ENCODE measurements at regions not wholly inside any gene's neighbourhood (a gene's known extent, or its start where the extent isn't known, plus 50 kb on each side); places are given as distances from the start of the nearest gene placed in this dataset.
"Not testable (repeated sequence)": the region's sequence is repeated elsewhere in the genome, so short reads cannot be mapped to it uniquely, and the experiment has no call there.

- not testable (repeated sequence) for DNase-seq (ENCODE audit: insufficient read length, low spot score); FAIRE-seq
Measured at GRCh38 chr6:57975127-57975526, 657.7 kb downstream of the PRIM2 start.

GRCh38 chr6:57976371-57976770 lies 658.9 kb downstream of the PRIM2 start:
- not testable (repeated sequence) for FAIRE-seq; DNase-seq (ENCODE audit: insufficient read length, low spot score)

DNA sequence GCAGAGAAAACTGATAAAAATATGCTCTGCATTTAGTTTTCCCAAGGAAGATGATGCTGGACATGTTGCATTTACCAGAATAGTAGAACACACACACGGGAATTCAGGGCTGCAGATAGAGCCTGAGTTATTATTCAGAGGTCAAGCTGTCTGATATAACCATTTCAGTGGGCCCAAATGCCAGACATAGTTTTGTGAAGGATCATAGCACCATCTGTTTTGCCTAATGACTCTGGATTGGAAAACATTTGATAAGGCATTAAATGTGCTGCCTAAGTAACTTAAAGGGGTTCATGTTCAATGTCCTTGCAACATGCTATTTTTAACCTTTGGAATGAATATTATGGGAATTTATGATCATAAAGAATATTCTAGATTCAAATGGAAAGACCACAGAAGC lies 666.2 kb downstream of the PRIM2 start:
- not testable (repeated sequence) for DNase-seq (ENCODE audit: insufficient read length, low spot score); FAIRE-seq

GRCh38 chr6:57984575-57984974 lies 667.1 kb downstream of the PRIM2 start:
- not testable (repeated sequence) for FAIRE-seq; DNase-seq (ENCODE audit: insufficient read length, low spot score)

GRCh38 chr6:57985734-57986133 lies 668.3 kb downstream of the PRIM2 start:
- FAIRE-seq; DNase-seq (ENCODE audit: insufficient read length, low spot score): not testable (repeated sequence)

DNA sequence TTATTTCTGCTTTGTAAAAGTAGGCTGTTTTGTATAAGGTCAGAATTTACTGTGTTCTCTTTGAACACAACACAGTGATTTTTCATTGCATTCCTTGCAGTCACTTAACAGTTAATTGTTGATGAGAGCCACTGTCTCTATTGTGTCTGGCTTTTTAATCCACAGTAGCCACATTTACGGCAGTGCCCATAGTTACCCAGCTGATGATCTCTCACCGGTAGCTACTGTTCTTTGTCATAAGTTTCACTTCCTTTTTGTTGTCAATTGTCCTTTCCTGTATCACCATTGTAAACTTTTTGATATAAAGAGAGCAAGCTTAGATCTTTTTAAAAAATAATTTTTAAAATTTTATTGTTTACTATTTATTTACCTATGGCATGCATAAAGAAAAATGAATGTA lies 669.2 kb downstream of the PRIM2 start:
- peak; percentile 81 for FAIRE-seq
- DNase-seq (ENCODE audit: insufficient read length, low spot score): not testable (repeated sequence)

DNA sequence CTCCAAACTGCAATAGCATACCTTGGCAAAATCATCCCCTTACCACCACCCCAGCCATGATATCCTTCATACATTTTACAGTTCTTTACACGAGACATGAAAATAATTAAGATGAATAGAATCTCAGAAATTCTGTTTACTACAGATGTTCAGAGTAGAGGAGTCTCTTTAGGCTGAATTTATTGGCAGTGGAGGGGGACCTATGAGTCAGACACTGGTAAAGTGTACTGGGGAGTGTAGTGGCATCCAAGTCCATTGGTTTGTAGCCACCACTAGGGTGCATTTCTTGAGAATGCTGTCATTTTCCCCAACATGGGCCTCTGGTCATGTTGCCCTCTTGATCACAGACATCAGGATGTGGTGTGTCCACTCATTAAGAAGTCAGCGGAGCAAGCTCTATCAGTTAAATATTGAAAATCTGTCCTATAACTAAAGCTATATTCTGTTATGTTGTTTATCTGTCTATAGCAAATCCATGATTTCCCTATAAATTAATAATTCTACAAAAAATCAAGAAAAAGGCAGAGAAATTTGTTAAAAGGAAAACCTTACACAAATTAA lies 672.2 kb downstream of the PRIM2 start:
- not testable (repeated sequence) for FAIRE-seq; DNase-seq (ENCODE audit: insufficient read length, low spot score)

GRCh38 chr6:57998858-57999619 lies 681.6 kb downstream of the PRIM2 start:
- DNase-seq (ENCODE audit: insufficient read length, low spot score); FAIRE-seq: not testable (repeated sequence)

GRCh38 chr6:58000233-58000632 lies 682.8 kb downstream of the PRIM2 start:
- FAIRE-seq; DNase-seq (ENCODE audit: insufficient read length, low spot score): not testable (repeated sequence)

- FAIRE-seq; DNase-seq (ENCODE audit: insufficient read length, low spot score): not testable (repeated sequence)
Measured at GRCh38 chr6:58003417-58004167, 686.2 kb downstream of the PRIM2 start.

DNA sequence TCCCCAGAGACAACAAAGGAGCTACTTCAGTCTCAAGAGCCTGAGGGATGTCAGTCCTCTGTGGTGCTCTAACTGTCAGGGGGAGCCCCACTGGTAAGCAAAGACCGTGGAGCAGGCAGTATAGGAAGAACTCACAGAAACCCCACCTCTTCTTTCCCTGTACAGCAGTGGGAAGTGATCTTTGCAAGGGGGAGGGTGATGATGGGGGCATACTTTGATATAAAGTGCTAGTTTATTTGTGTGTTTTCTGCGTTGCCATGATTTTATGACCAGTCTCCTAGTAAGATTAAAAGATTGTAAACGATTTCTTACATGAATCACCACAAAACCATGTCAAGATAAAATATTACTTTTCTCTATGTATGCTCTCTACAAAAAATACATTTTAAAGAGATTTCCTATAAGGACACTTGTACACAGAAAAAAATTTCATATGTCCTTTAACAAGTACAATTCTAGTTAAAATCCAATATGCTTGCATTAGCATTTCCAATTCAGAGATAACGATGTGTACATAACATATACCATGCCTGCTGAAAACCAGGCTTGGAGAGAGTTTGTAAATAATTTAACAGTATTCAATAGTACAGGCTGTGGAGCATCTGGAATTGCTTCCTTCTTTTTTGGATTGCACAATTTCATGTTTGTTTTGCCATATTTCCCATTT lies 690.0 kb downstream of the PRIM2 start:
- DNase-seq (ENCODE audit: insufficient read length, low spot score); FAIRE-seq: not testable (repeated sequence)

DNA sequence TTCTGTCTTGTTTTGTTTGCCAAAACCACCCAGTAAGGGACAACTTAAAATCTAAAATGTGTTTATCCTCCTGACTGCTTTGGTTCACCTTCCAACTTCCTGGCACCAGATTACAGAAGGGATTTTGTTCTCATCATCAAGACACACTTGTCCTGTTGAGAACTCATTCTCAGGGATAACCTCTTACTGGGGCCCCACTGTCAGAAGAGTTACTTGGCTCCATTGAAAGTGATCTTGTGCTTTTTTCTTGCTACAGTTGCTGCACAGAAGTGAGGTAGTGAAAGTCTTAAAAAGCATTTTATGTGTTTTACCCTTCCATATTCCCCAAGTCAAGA lies 690.5 kb downstream of the PRIM2 start:
- FAIRE-seq; DNase-seq (ENCODE audit: insufficient read length, low spot score): not testable (repeated sequence)

GRCh38 chr6:58011954-58012600 lies 694.6 kb downstream of the PRIM2 start:
- not testable (repeated sequence) for DNase-seq (ENCODE audit: insufficient read length, low spot score); FAIRE-seq

GRCh38 chr6:58016614-58017013 lies 699.2 kb downstream of the PRIM2 start:
- not testable (repeated sequence) for DNase-seq (ENCODE audit: insufficient read length, low spot score)

GRCh38 chr6:58028188-58028587 lies 710.8 kb downstream of the PRIM2 start:
- not testable (repeated sequence) for FAIRE-seq; DNase-seq (ENCODE audit: insufficient read length, low spot score)

More at GRCh38 chr6:58016614-58017013, 699.2 kb downstream of the PRIM2 start:
- FAIRE-seq: not testable (repeated sequence)

- not testable (repeated sequence) for FAIRE-seq; DNase-seq (ENCODE audit: insufficient read length, low spot score)
Measured at GRCh38 chr6:58038213-58038612, 720.8 kb downstream of the PRIM2 start.

- not testable (repeated sequence) for FAIRE-seq; DNase-seq (ENCODE audit: insufficient read length, low spot score)
Measured at GRCh38 chr6:58046584-58046983, 729.2 kb downstream of the PRIM2 start.

GRCh38 chr6:58047389-58047788 lies 730.0 kb downstream of the PRIM2 start:
- FAIRE-seq; DNase-seq (ENCODE audit: insufficient read length, low spot score): not testable (repeated sequence)

DNA sequence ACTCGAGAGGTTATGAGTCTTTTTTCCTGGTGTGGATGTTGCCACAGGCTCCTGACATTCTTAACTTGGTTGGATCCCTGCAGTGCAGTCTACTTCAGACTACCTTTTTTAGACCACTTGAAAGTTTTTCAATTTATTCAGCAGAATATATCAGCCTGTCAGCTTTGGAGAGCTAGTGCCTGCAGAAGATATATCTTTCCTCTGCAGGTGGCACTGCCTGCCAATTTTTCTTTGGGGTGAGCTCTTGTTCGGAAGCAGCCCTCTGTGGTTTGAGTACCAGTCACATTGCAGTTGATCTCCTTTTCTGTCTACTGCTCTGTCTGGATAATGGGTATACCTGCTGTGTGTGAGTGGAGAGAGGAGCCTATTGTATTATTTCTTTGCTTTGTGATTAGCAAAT lies 730.4 kb downstream of the PRIM2 start:
- FAIRE-seq; DNase-seq (ENCODE audit: insufficient read length, low spot score): not testable (repeated sequence)

All from GM19239 (cell line).